ENCODE measurements at regions not wholly inside any gene's neighbourhood (a gene's known extent, or its start where the extent isn't known, plus 50 kb on each side); places are given as distances from the start of the nearest gene placed in this dataset.

GRCh38 chr5:143870362-143870761 lies 58.4 kb downstream of the HMHB1 start:
- FAIRE-seq, result no peak

- no peak for FAIRE-seq
These were observed 59.1 kb downstream of the HMHB1 start for GRCh38 chr5:143870871-143871632.

- no peak for FAIRE-seq
These were observed 59.7 kb downstream of the HMHB1 start for GRCh38 chr5:143871672-143872071.

DNA sequence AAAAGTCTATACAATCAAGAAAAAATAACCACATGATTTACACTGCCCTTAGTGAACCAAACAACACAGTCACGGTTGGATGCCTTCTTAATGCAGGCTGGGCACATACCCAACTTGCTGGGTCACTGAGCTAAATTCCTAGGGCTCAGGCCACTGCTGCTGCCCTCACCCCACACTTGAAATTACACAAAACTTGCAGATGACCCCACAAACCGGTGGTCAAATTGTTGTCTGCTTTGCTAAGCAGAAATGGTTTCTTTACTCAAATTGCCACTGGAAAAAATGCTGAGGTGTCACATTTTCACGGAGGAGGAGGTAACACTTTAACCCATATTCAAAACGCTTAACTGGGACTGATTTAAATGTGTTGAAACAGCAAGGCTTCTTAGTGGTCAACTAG lies 62.4 kb downstream of the HMHB1 start:
- no peak for FAIRE-seq

- FAIRE-seq, result no peak
These were observed 65.2 kb downstream of the HMHB1 start for GRCh38 chr5:143877196-143877595.

DNA sequence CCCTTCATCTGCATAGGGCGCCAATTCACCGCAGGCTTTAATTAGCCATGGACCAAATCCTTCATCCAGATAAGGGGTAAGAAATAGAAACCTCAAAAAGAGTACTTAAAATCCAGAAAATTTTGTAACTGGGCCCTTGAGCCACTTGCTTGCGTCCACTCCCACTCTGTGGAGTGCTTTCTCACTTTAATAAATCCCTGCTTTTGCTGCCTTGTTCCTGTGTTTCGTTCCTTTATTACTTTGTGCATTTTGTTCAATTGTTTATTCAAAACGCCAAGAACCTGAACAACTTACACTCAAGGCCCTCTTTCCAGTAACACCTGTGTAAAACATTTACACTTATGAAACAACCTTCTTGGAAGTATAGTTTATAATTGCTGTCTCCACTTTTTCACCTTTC lies 66.5 kb downstream of the HMHB1 start:
- no peak for FAIRE-seq

- no peak for FAIRE-seq
These were observed 67.7 kb downstream of the HMHB1 start for GRCh38 chr5:143879646-143880045.

GRCh38 chr5:143880178-143880577 lies 68.2 kb downstream of the HMHB1 start:
- no peak for FAIRE-seq

DNA sequence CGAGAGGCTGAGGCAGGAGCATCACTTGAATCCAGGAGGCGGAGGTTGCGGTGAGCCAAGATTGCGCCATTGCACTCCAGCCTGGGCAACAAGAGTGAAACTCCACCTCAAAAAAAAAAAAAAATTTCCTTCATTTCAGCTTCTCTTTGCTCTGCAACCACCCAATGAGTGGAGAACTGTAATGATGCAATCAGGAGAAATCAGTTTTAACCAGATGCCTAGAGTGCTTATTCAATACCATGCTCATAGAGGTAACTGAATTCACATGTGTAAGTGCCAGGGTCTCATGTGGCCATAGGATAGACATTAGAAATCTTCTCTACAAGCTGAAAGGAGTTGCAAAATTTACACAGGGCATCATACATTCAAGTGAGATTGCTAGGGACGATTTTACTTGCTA lies 70.6 kb downstream of the HMHB1 start:
- FAIRE-seq, result no peak

DNA sequence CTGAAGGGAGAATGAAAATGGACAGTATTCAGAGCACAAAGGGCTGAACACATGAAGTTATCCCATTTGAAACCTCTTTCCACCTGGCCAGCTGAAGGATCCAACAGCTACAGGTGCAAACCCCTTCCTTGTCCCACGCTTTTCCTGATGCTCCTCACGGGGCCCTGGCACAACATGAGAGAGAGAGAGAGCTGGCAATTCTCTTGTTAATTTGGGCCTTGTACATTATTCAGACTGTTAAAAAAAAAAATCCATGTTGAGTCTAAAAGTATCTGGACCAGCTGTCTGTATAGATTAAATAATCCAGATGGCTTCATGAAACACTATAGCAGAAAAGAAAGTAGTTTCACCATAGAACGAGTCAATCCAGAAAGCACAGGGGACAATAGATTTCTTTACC lies 74.1 kb downstream of the HMHB1 start:
- no peak for FAIRE-seq

DNA sequence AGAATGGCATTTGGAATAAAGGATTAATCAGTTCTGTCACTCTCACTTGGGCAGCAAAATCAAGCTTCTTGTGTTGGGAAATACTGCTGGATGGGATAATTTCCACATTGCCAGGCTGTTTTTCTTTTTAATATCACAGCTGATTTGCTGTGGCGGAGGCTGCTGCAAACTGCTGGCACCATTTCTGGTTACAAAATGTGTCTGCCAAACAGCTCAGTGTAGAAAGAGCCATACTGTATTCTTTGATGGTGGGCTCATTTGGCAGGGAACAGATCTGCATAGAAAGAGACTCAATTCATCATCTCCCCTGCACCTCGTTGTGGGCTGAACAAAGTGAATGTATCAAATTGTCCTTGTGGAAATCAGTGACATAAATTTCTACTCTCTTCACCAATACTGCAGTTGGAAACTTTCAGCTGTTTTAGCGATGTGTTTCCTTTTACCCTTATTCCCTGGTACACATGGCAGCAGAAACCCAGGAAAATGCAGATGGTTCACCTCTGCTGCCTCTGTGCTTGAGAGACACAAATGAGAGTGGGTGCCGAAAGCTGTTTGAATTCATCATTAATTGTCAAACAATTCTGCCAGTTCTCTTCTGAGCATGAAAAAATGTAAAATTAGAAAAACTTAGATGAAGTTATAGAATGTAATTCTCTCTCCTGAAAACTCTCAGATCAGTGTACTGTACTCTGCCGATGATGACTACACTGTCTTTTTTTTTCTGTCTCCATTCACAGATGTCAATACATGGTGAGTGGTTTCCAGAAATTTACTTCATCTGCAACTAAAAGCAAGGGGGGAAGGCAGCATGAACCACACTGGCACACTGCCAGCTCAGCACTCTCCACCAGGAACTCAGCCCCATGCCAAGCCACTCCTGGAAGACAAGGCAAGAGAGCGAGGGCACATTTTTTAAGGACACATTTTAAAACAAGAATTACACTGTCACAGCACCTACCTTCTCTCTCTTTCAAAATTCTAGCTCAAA lies 75.0 kb downstream of the HMHB1 start:
- FAIRE-seq, result peak; percentile 17

- no peak for FAIRE-seq
These were observed 76.1 kb downstream of the HMHB1 start for GRCh38 chr5:143887903-143888665.

DNA sequence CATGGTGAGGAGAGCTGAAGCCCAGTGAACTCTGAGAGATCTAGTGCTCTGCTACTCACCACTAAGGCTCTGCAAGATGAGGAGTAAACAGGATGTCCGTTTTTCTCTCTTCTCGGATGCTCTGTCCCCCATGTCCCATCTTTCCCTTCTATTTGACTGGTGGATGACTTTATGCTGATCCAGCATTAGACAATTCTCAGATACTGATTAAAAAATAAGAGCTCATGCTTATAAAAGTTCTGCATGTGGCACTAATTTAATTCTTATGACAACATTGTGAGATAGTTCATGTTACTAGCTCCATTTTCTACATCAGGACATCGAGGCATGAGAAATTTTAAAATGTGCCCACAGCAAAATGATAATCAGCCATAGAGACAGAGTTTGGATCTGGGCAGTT lies 77.0 kb downstream of the HMHB1 start:
- no peak for FAIRE-seq

DNA sequence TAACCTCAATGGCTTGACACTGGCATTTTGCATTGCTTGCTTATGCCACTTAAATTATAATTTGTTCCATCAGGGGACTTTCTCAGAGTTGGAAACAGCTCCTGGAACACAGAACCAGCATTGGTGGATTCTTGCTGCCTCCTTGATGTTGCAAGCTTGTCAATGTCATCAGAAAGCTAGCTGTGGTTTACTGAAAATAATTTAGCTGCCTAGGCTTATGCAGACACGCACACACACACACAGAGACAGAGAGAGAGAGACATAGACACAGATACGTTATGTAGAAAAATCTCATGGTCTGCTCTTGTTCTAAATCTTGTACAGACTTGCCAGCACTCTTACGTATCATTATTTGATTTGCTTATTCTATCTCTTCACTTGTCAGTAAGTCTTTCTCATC lies 78.0 kb downstream of the HMHB1 start:
- FAIRE-seq, result no peak

DNA sequence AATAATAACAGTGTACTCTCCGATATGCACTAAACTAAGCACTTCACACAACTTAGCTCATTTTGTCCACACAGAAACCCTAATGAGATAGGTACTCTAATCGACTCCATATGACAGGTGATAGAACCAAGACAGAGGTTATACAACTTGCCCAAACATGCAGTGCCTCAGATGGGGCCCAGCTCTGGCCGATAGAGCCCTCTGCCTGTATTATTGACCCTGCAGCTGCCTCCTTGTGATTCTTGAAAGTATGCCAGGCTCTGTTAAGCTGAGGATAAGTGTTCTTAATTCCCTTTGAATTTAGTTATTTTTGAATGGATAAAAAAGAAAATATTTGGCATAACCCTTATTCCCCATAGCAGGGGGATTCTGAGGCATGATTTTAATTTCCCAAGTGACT lies 78.5 kb downstream of the HMHB1 start:
- FAIRE-seq, result no peak

DNA sequence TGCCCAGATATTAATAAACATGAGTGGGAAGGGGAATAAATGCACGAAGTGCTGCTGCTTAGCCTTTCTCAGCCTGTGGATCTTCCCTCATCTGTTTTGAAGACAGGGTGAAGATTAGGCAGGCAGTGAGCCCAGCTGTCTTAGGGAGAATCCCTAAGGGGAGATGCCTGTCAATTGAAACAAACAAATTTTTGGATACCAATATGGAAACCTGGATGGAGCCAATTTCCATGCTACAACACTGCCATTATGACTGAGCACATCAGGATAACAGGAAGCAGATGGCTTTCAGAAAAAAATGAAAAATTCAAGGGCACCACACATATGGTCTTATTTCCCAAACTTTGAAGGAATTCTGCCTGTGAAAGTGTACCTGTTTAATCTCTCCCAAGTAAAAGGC lies 80.3 kb downstream of the HMHB1 start:
- FAIRE-seq, result no peak

GRCh38 chr5:143892908-143893307 lies 80.9 kb downstream of the HMHB1 start:
- no peak for FAIRE-seq

- no peak for FAIRE-seq
These were observed 81.7 kb downstream of the HMHB1 start for GRCh38 chr5:143893638-143894037.

- no peak for FAIRE-seq
These were observed 84.6 kb downstream of the HMHB1 start for GRCh38 chr5:143896516-143896915.

GRCh38 chr5:143896966-143897365 lies 85.0 kb downstream of the HMHB1 start:
- no peak for FAIRE-seq

DNA sequence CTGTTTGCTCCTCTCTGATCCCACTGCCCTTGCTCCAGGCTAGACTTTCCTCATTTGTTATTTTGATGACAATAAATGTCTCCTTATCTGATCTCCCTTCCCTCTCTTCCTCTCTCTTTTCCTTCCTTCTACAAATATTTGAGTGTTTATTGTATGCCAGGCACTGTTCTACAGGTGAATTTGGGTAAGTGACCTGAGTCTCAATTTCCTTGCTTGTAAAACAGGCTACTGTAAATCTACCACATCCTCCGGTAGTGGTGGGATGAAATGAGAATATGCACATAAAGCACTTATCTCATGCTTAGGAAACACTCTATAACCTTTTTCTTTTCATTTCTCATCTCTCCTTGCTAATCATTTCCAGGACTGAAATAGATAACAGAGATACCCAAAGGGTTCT lies 86.4 kb downstream of the HMHB1 start:
- no peak for FAIRE-seq

DNA sequence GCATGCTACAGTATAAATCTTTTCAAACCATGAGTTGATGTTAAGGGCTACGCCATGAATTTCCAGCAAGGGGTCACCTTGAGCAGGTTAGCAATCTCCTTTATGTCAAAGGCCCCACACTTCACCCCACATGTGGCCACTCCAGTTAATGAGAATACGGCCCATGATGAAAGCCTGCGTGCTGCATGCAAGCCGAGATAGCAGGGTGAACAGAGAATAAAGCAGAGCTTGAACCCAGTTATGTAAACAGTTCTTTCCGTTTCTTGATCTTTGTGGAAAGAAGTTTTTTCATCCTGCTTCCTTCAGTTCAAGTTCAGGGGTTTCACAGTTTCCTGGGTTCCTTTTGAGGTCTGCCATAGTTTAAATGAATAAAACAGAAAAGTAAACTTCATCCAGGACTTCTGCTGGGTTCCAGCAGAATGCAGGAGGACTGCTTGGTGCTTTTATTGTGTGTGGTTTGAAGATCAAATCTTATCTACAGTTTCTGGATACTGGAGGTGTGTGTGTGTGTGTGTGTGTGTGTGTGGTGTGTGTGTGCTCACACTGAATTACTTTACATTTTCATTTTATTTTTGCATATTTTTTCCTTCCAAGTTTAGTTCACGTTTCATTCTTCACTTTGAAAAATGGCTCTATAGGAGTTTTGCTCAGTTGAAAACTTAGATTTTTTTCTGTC lies 87.1 kb downstream of the HMHB1 start:
- no peak for FAIRE-seq

- FAIRE-seq, result no peak
These were observed 97.0 kb downstream of the HMHB1 start for GRCh38 chr5:143908959-143909358.

Measured in islet of Langerhans (tissue), 1 donor.